ENCODE measurements at regions not wholly inside any gene's neighbourhood (a gene's known extent, or its start where the extent isn't known, plus 50 kb on each side); places are given as distances from the start of the nearest gene placed in this dataset.

GRCh38 chr5:99724732-99725290 lies 796.0 kb upstream of the CHD1 start:
- Mint-ChIP-seq H3K4me3 (no peak overlapping the region), H3K27me3 (no peaks in the 10 kb centered on the region), H3K27ac (no peak overlapping the region), H3K4me1 (no peaks in the 10 kb centered on the region), H3K9me3 (peaks cover 2% of the 10 kb centered on the region), H3K36me3 (no peaks in the 10 kb centered on the region)
- DNase-seq = no peak
- POLR2A ChIA-PET = no interaction called here
- ATAC-seq (ENCODE audit: low read depth) = no peak

GRCh38 chr5:99721506-99721905 lies 792.7 kb upstream of the CHD1 start:
- ATAC-seq (ENCODE audit: low read depth) = no peak
- no peak overlapping the region for H3K27ac Mint-ChIP-seq
- no peak for DNase-seq
- POLR2A ChIA-PET = no interaction called here
- peaks cover 2% of the 10 kb centered on the region for H3K9me3 Mint-ChIP-seq
- no peaks in the 10 kb centered on the region for H3K4me1 Mint-ChIP-seq
- H3K4me3 Mint-ChIP-seq = no peak overlapping the region
- H3K36me3 Mint-ChIP-seq = no peaks in the 10 kb centered on the region
- no peaks in the 10 kb centered on the region for H3K27me3 Mint-ChIP-seq

- ATAC-seq (ENCODE audit: low read depth) (no peak), DNase-seq (no peak)
- no peak overlapping the region for H3K4me3 Mint-ChIP-seq
- no peaks in the 10 kb centered on the region for H3K9me3 Mint-ChIP-seq
- POLR2A ChIA-PET = no interaction called here
- no peaks in the 10 kb centered on the region for H3K27me3 Mint-ChIP-seq
- no peak overlapping the region for H3K27ac Mint-ChIP-seq
- H3K4me1 Mint-ChIP-seq = no peaks in the 10 kb centered on the region
- no peaks in the 10 kb centered on the region for H3K36me3 Mint-ChIP-seq
These were observed 787.1 kb upstream of the CHD1 start for GRCh38 chr5:99715921-99716320.

- H3K9me3 Mint-ChIP-seq = peaks cover 2% of the 10 kb centered on the region
- H3K4me3 Mint-ChIP-seq = no peak overlapping the region
- ATAC-seq (ENCODE audit: low read depth) = no peak
- H3K27ac Mint-ChIP-seq = no peak overlapping the region
- H3K27me3 Mint-ChIP-seq = no peaks in the 10 kb centered on the region
- DNase-seq = no peak
- POLR2A ChIA-PET = no interaction called here
- H3K36me3 Mint-ChIP-seq = no peaks in the 10 kb centered on the region
- H3K4me1 Mint-ChIP-seq = no peaks in the 10 kb centered on the region
These were observed 777.4 kb upstream of the CHD1 start for GRCh38 chr5:99706160-99706559.

- ATAC-seq (ENCODE audit: low read depth) (no peak), DNase-seq (no peak)
- POLR2A ChIA-PET = no interaction called here
- Mint-ChIP-seq H3K36me3 (no peaks in the 10 kb centered on the region), H3K27ac (no peak overlapping the region), H3K9me3 (peaks cover 2% of the 10 kb centered on the region), H3K4me1 (no peaks in the 10 kb centered on the region), H3K27me3 (no peaks in the 10 kb centered on the region), H3K4me3 (no peak overlapping the region)
These were observed 773.8 kb upstream of the CHD1 start for GRCh38 chr5:99702565-99702964.

GRCh38 chr5:99694884-99695283 lies 766.1 kb upstream of the CHD1 start:
- DNase-seq (no peak), ATAC-seq (ENCODE audit: low read depth) (no peak)
- no peak overlapping the region for H3K27ac Mint-ChIP-seq
- H3K27me3 Mint-ChIP-seq = no peaks in the 10 kb centered on the region
- POLR2A ChIA-PET = no interaction called here
- H3K4me1 Mint-ChIP-seq = no peaks in the 10 kb centered on the region
- no peak overlapping the region for H3K4me3 Mint-ChIP-seq
- H3K36me3 Mint-ChIP-seq = no peaks in the 10 kb centered on the region
- H3K9me3 Mint-ChIP-seq = no peaks in the 10 kb centered on the region

- ATAC-seq (ENCODE audit: low read depth) (no peak), DNase-seq (no peak)
- Mint-ChIP-seq H3K36me3 (no peaks in the 10 kb centered on the region), H3K27ac (no peak overlapping the region), H3K4me3 (no peak overlapping the region), H3K27me3 (no peaks in the 10 kb centered on the region), H3K9me3 (peaks cover 5% of the 10 kb centered on the region), H3K4me1 (no peaks in the 10 kb centered on the region)
- POLR2A ChIA-PET = no interaction called here
These were observed 757.7 kb upstream of the CHD1 start for GRCh38 chr5:99686538-99686937.

GRCh38 chr5:99675974-99676373 lies 747.2 kb upstream of the CHD1 start:
- Mint-ChIP-seq H3K27ac (no peak overlapping the region), H3K36me3 (no peaks in the 10 kb centered on the region), H3K4me3 (no peak overlapping the region), H3K9me3 (no peaks in the 10 kb centered on the region), H3K27me3 (no peaks in the 10 kb centered on the region), H3K4me1 (no peaks in the 10 kb centered on the region)
- DNase-seq (no peak), ATAC-seq (ENCODE audit: low read depth) (no peak)
- POLR2A ChIA-PET = no interaction called here

- POLR2A ChIA-PET = no interaction called here
- no peak overlapping the region for H3K27ac Mint-ChIP-seq
- H3K4me1 Mint-ChIP-seq = no peaks in the 10 kb centered on the region
- no peaks in the 10 kb centered on the region for H3K27me3 Mint-ChIP-seq
- no peak for ATAC-seq (ENCODE audit: low read depth)
- H3K36me3 Mint-ChIP-seq = no peaks in the 10 kb centered on the region
- no peaks in the 10 kb centered on the region for H3K9me3 Mint-ChIP-seq
- no peak for DNase-seq
- no peak overlapping the region for H3K4me3 Mint-ChIP-seq
These were observed 745.3 kb upstream of the CHD1 start for GRCh38 chr5:99674101-99674500.

- H3K4me1 Mint-ChIP-seq = no peaks in the 10 kb centered on the region
- POLR2A ChIA-PET = no interaction called here
- no peaks in the 10 kb centered on the region for H3K36me3 Mint-ChIP-seq
- no peak for ATAC-seq (ENCODE audit: low read depth)
- H3K9me3 Mint-ChIP-seq = peaks cover 1% of the 10 kb centered on the region
- H3K27me3 Mint-ChIP-seq = no peaks in the 10 kb centered on the region
- no peak overlapping the region for H3K4me3 Mint-ChIP-seq
- no peak for DNase-seq
- H3K27ac Mint-ChIP-seq = no peak overlapping the region
These were observed 736.2 kb upstream of the CHD1 start for GRCh38 chr5:99664972-99665371.

- ATAC-seq (ENCODE audit: low read depth) (no peak), DNase-seq (no peak)
- Mint-ChIP-seq H3K4me3 (no peak overlapping the region), H3K4me1 (no peaks in the 10 kb centered on the region), H3K9me3 (peaks cover 2% of the 10 kb centered on the region), H3K27me3 (no peaks in the 10 kb centered on the region), H3K36me3 (no peaks in the 10 kb centered on the region), H3K27ac (no peak overlapping the region)
- POLR2A ChIA-PET = no interaction called here
These were observed 722.5 kb upstream of the CHD1 start for GRCh38 chr5:99651298-99651697.

GRCh38 chr5:99646011-99646647 lies 717.3 kb upstream of the CHD1 start:
- Mint-ChIP-seq H3K36me3 (no peaks in the 10 kb centered on the region), H3K27me3 (no peaks in the 10 kb centered on the region), H3K9me3 (no peaks in the 10 kb centered on the region), H3K4me3 (no peak overlapping the region), H3K4me1 (no peaks in the 10 kb centered on the region), H3K27ac (no peak overlapping the region)
- POLR2A ChIA-PET = no interaction called here
- ATAC-seq (ENCODE audit: low read depth) (no peak), DNase-seq (no peak)

GRCh38 chr5:99644822-99645221 lies 716.0 kb upstream of the CHD1 start:
- Mint-ChIP-seq H3K36me3 (no peaks in the 10 kb centered on the region), H3K27me3 (no peaks in the 10 kb centered on the region), H3K9me3 (no peaks in the 10 kb centered on the region), H3K27ac (no peak overlapping the region), H3K4me1 (no peaks in the 10 kb centered on the region), H3K4me3 (no peak overlapping the region)
- ATAC-seq (ENCODE audit: low read depth) (no peak), DNase-seq (no peak)
- POLR2A ChIA-PET = no interaction called here

- Mint-ChIP-seq H3K9me3 (no peaks in the 10 kb centered on the region), H3K27me3 (no peaks in the 10 kb centered on the region), H3K4me1 (no peaks in the 10 kb centered on the region), H3K4me3 (no peak overlapping the region), H3K36me3 (no peaks in the 10 kb centered on the region), H3K27ac (no peak overlapping the region)
- ATAC-seq (ENCODE audit: low read depth) = no peak
- POLR2A ChIA-PET = no interaction called here
- no peak for DNase-seq
These were observed 711.8 kb upstream of the CHD1 start for GRCh38 chr5:99640646-99641045.

- DNase-seq (no peak), ATAC-seq (ENCODE audit: low read depth) (no peak)
- Mint-ChIP-seq H3K4me1 (no peaks in the 10 kb centered on the region), H3K27me3 (no peaks in the 10 kb centered on the region), H3K9me3 (no peaks in the 10 kb centered on the region), H3K36me3 (no peaks in the 10 kb centered on the region), H3K27ac (no peak overlapping the region), H3K4me3 (no peak overlapping the region)
- POLR2A ChIA-PET = no interaction called here
These were observed 711.1 kb upstream of the CHD1 start for GRCh38 chr5:99639905-99640304.
